Stimulated activated CD4-positive, alpha-beta T cell treated with anti-CD3 and anti-CD28 coated beads, Interleukin-4, amount 100 ng/mL, for 48 hours (primary cell): ENCODE measurements at regions not wholly inside any gene's neighbourhood (a gene's known extent, or its start where the extent isn't known, plus 50 kb on each side); places are given as distances from the start of the nearest gene placed in this dataset.
"Not testable (repeated sequence)": the region's sequence is repeated elsewhere in the genome, so short reads cannot be mapped to it uniquely, and the experiment has no call there.

Experiments used
- DNase-seq, 2 donors: peaks; one replicate each; pipeline ENCODE4 v3.0.0-alpha.2; 2020; ENCODE audit warnings: low read depth in 2 of 2

GRCh38 chr4:170700064-170700463, 610.3 kb upstream of the AADAT start:
- no peak for DNase-seq

DNA sequence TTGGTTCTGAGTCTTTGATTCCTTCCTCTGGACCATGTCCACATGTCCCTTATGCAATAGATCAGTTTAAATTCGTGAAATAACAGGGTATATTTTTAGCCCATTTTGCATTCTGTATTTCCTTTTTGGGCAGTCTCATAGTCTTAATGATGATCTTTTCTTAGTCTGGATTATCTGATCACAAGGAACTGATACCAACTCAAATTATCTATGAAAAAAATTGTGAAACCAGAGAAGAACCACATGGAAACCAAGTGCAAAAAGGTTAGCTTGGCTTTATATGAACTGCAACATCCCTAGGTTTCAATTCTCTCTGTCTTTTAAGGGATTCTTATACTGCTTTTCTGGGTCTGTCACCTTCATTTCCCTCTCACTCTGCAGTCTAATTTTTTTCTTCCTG, 608.6 kb upstream of the AADAT start:
- DNase-seq = no peak

- no peak for DNase-seq
These were observed 608.1 kb upstream of the AADAT start for GRCh38 chr4:170697845-170698244.

DNA sequence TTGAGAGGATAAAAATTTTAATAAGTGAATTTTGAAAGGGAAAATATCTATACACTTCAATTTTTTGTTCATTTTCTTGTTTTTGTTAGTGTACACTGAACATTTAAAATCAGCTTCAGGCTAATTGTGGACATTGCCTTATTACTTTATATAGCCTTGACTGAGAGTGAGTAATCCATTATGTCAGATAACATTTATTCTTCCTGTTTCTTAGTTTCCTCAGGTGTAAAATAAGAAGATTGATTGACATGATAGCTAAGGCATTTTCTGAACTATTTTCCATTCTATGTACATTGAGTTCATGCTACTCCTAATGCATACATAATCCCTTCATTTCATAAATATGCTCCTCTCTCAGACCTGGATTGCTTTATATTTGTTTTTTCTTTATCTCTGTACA, 607.3 kb upstream of the AADAT start:
- no peak for DNase-seq

GRCh38 chr4:170691168-170691567, 601.4 kb upstream of the AADAT start:
- no peak for DNase-seq

GRCh38 chr4:170687751-170688150, 598.0 kb upstream of the AADAT start:
- DNase-seq = no peak

- not testable (repeated sequence) for DNase-seq
These were observed 595.9 kb upstream of the AADAT start for GRCh38 chr4:170685701-170686100.

- DNase-seq = no peak
These were observed 593.0 kb upstream of the AADAT start for GRCh38 chr4:170682558-170683294.

DNA sequence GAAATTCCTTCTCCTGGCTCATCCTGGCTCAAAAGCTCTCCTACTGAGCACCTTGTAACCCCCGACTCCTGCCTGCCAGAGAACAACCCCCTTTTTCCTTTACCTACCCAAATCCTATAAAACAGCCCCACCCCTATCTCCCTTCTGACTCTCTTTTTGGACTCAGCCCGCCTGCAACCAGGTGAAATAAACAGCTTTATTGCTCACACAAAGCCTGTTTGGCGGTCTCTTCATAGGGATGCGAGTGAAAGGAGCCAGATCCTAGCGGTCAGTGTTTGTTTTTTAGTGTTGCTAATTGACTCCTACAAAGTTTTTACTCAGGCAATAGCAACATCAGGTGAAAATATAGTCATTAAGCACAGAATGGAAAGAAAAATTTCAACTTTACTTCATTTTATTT, 592.3 kb upstream of the AADAT start:
- not testable (repeated sequence) for DNase-seq

DNA sequence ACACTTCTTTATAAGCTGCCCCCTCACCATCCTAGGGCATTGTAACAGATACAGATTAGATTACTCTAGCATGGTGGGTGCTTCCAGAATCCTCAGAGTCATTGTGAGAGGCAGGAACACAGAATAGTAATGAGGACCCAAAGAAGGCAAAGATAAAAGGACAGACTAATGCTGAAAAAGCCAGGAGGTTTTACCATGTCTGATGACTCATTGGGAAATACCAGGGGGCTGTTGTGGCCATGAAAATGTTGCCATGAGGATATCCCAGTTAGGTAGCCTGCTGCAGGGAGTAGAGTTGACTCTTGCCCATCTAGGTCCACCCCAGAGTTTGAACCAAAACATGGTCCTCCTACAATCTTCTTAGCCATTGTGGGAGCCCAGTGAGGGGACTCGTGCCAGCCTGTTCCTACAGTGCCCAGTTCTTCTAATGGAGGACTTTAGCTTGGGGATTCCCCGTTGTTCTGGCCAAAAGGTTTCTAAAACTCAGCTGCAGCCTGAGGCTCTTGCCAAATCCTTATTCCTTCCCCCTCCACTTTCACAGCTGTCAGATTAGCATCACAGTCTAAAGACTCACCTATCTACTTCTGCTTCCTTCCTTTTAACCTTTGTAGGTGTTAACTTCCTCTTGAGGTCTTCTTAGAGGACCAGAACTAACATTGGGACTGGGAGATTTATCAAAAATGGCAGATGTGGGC, 586.0 kb upstream of the AADAT start:
- DNase-seq = no peak

GRCh38 chr4:170674176-170674575, 584.4 kb upstream of the AADAT start:
- DNase-seq = no peak

DNA sequence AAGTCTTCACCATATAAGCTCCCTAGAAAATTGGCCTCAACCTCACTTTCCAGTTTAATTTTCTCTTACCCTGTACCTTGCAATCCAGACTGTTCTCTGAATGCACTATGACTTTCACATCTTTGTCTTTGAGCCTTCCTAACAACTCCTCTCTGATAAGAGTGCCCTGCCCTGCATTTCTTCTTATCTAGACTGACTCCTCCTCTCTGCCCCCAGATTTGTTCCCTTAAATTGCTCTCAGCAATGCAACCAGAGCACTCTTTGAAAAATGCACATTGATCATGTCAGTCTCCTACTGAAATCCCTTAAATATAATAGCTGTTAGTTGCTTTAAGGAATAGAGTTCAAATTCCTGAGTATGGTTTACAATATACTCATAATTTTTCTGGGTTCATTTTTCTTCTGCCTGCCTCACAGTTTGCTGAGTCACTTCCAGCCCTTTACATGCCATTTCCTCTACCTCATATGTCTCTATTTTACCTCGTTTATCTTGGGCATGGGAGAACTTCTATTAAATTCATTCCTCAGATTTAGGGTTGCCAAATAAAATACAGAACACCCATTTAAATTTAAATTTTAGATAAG, 582.7 kb upstream of the AADAT start:
- DNase-seq = no peak

DNA sequence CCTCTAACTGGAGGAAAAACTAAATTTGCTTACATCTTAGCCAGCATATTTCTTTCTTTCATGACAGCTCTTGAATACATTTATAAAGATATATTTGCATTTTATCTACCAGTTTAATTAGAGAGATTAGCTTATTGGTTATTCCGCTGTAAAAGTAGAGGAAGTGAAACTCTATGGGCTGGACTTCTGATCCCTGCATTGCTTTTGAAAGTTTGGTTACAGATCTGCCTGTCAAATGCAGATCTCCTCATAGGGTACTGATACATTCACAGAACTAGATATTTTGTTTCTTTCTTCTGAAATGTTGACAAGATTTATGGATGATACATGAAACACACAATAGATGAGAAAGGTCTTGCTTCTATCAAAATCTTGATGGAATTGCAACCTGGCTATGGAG, 581.4 kb upstream of the AADAT start:
- DNase-seq = no peak

- no peak for DNase-seq
These were observed 578.1 kb upstream of the AADAT start for GRCh38 chr4:170667814-170668213.

- no peak for DNase-seq
These were observed 577.2 kb upstream of the AADAT start for GRCh38 chr4:170666909-170667308.

DNA sequence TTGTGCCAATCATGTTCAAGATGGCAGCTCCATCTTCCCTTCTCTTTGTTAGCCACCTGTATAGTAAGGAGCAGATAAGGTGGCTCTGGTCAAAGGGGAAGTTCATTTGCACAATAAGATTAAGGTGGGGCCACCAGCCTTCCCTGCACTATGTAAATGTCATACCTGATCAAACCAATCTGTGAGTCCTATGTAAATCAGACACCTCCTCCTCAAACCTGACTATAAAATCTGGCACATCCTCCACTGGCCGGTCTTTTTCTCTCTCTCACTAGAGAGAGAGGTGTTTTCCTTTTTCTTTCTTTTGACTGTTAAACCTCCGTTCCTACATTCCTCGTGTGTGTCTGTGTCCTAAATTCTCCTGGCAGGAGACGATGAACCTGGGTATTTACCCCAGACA, 572.5 kb upstream of the AADAT start:
- DNase-seq = no peak

DNA sequence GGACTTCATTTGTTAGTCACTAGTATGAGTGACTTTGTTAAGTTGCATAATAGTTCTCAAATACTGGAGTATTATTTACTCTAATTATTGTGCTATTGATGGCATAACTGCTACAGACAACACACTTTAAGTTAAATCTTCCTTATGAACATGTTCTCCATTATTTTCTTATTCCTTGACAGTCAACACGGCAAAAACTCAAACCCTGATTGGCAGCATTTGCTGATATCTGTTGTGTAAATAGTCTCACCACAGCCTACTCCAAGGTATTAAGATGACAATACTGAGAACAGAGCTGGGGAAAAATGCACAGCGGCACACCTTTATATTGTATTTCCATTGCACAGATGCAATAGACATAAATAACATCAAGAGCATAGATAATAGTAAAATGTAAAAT, 568.0 kb upstream of the AADAT start:
- DNase-seq = no peak

GRCh38 chr4:170656506-170656905, 566.8 kb upstream of the AADAT start:
- DNase-seq = no peak

GRCh38 chr4:170652571-170652970, 562.8 kb upstream of the AADAT start:
- no peak for DNase-seq

GRCh38 chr4:170651786-170652185, 562.0 kb upstream of the AADAT start:
- no peak for DNase-seq

- DNase-seq = no peak
These were observed 537.7 kb upstream of the AADAT start for GRCh38 chr4:170627418-170627817.

DNA sequence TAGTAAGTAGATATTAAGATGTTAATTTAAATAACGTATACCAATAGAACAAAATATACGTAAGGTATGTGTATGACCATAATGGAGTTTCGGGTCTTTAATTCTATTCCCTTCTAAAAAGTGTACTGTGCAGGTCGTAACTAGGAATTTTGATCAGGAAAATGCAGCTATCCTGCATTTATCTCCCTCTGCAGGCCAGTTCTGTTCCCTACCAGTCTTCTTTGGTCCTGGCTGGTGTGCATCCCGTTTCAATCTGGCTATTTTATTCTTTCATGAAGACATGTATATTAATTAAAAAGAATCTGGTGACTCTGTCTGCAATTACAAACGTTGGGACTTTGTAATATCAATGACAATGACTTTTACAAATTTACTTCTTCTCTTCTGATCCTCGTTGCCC, 534.1 kb upstream of the AADAT start:
- DNase-seq = no peak

DNA sequence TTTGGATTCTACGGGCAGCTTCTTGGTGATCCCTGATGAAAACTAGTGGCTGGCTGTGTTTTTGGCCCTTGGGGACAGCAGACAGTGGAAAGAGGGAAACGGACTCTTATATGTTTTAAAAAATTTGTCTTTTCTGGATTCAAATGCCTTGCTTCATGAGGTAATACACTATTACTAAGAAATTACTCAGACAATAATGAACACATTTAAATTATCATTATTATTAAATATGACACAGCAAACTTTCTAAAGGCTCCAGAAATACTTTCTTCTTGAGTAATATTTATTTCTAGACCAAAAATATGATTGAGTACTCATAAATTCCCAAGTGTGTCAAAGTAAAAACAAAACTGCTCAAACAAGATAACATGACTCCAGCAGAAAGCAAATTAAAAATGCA, 520.7 kb upstream of the AADAT start:
- DNase-seq = no peak
